IPS DF 6.9 (cell line): ENCODE measurements at regions not wholly inside any gene's neighbourhood (a gene's known extent, or its start where the extent isn't known, plus 50 kb on each side); places are given as distances from the start of the nearest gene placed in this dataset.

Source experiments
- DNase-seq: peaks from one replicate; pipeline ENCODE4 v3.0.0-alpha.2; 2013; ENCODE audit warnings: low read depth, low spot score
- H3K27ac ChIP-seq: one replicate; pipeline ENCODE4 v1.5.1; 2013; ENCODE audit warnings: low read length, control low read depth
- H3K27me3 ChIP-seq: 2 replicates; pipeline ENCODE4 v1.6.1; 2013; ENCODE audit warnings: mild to moderate bottlenecking, low read length; ENCODE audit not compliant: control insufficient read depth, insufficient read depth
- H3K36me3 ChIP-seq: 2 replicates; pipeline ENCODE4 v1.6.1; 2013; ENCODE audit warnings: low read length; ENCODE audit not compliant: control insufficient read depth, insufficient read depth
- H3K4me1 ChIP-seq: 2 replicates; pipeline ENCODE4 v1.6.1; 2013; ENCODE audit warnings: low read length; ENCODE audit not compliant: control insufficient read depth, insufficient read depth
- H3K4me3 ChIP-seq: 2 replicates; pipeline ENCODE4 v1.5.1; 2013; ENCODE audit warnings: mild to moderate bottlenecking, low read length
- H3K9me3 ChIP-seq: 2 replicates; pipeline ENCODE4 v1.6.1; 2013; ENCODE audit warnings: low read length, inconsistent platforms; ENCODE audit not compliant: control insufficient read depth, insufficient read depth
- WGBS: extraction: QIAGEN DNeasy Blood & Tissue Kit; methylation state at CpG from one replicate; pipeline ENCODE4 v1.1.7; 2013; ENCODE audit warnings: mixed read lengths, missing lambda C conversion rate; ENCODE audit not compliant: insufficient read length, insufficient coverage; 5-methylcytosine and 5-hydroxymethylcytosine counted together

DNA sequence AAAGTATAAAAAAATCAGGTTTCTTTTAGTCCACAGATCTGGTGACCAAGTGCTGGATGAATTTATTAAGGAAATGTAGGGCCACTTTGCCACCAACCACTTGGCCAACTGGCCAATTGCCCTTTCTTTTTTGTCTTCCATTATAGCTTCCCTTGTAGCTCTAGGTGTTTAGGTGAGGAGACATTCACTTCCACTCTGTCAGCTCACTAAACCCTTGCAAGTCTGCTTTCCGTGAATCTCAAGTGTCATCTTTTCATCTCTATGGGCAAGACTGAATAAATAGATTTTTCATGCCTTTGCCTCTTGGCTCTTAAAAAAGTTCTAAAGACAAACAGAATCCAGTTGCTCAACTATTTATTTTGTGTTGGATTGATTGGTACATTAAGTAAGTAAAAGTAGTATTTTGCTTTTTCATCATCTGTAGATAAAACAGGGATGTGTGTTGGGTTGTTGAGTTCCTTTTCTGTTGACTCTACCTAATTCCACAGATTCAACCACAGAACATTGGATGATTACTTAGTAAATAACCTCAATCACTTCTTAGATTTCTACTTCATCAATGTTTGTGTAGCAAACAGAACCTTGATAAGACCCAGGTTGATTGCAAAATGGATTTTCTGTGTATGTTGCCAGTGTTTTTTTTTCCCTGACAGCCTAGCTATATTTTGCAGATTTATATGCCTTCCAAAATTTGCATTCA lies 68.1 kb upstream of the GRXCR1 start:
- Histone ChIP-seq H3K4me3 (no peak overlapping the region), H3K36me3 (no peaks in the 10 kb centered on the region), H3K27ac (no peak overlapping the region), H3K9me3 (no peaks in the 10 kb centered on the region), H3K27me3 (no peaks in the 10 kb centered on the region), H3K4me1 (no peaks in the 10 kb centered on the region)
- DNase-seq = no peak
- WGBS = no CpG with 5 or more reads among the region's 1 CpG

DNA sequence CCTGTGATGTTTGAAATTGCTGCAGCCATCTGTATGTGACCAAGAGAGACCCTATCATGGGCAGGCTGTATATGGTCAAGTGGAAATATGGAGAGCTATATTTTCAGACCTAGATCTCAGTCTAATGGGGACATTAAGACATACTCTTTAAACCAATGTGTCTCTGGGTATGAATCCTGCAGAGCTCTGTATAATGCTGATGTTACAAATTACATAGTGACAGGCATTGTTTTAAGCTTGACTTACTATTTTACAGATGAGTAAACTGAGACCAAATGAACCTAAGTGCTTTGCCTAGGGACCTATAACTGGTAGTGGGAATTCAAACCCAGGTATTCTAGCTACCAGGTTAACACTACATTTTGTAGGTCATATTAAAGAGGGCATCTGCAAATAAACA lies 71.3 kb upstream of the GRXCR1 start:
- Histone ChIP-seq H3K36me3 (no peaks in the 10 kb centered on the region), H3K27me3 (no peaks in the 10 kb centered on the region), H3K27ac (no peak overlapping the region), H3K4me1 (no peaks in the 10 kb centered on the region), H3K4me3 (no peak overlapping the region), H3K9me3 (no peaks in the 10 kb centered on the region)
- no peak for DNase-seq

DNA sequence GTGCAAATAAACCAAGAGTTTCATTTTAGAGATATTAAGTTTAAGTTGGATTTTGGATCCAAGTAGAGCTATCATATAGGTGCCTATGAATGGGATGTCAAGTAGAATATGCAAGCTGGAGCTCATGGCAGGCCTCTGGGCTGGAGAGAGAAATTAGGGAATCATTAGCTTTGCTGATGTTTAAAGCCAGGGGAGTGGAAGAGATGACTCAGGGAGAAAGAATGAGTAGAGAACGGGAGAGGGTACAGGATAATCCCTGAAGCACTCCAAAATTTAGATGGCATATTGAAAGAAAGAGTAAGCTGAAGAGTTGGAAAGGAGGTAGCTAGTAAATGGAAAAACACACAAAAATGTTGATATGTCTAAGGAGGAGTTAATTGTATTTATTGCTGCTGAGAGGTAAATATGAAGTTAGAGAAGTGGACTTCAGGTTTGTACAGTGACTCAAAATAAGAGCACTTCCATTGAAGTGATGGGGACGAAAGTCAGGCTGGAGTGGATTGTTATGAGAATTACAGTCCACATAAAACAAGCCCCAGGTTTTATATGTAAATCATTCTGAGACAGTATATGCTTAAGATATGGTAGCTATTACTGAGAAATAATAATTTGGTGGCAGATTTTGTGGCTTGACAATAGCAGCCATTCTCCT lies 72.5 kb upstream of the GRXCR1 start:
- H3K36me3 ChIP-seq = no peaks in the 10 kb centered on the region
- DNase-seq = no peak
- H3K4me1 ChIP-seq = no peaks in the 10 kb centered on the region
- no CpG with 5 or more reads among the region's 2 CpGs for WGBS
- no peaks in the 10 kb centered on the region for H3K27me3 ChIP-seq
- no peaks in the 10 kb centered on the region for H3K9me3 ChIP-seq
- no peak overlapping the region for H3K27ac ChIP-seq
- no peak overlapping the region for H3K4me3 ChIP-seq

- no peak overlapping the region for H3K4me3 ChIP-seq
- H3K27me3 ChIP-seq = no peaks in the 10 kb centered on the region
- no peaks in the 10 kb centered on the region for H3K36me3 ChIP-seq
- no peak for DNase-seq
- H3K27ac ChIP-seq = no peak overlapping the region
- H3K9me3 ChIP-seq = no peaks in the 10 kb centered on the region
- no peaks in the 10 kb centered on the region for H3K4me1 ChIP-seq
Measured at GRCh38 chr4:42817913-42818312, 74.6 kb upstream of the GRXCR1 start.

DNA sequence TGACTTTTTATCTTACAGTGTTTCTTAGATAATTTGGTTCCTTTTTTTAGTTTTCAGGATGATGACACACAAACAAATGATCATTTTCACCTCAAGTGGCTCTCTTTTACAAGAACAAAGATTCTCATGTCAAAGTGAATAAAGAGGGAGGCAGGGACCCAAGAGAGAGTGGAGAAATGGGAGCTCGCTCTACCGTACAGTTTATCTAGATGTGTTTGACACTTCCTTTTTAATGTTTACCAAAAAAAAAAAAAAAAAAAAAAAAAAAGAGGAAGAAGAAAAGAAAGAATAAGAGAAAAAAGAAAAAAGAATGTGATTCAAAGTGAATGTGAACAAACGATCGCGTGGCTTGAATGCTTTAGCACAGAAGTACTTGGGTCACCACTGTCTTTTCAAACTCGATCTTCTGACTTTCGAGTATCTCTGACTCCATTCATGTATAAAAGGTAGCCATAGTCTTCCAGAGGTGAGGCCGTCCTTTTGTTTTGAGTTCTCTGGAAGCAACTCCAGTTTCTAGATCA lies 75.6 kb upstream of the GRXCR1 start:
- WGBS = no CpG with 5 or more reads among the region's 8 CpGs
- no peaks in the 10 kb centered on the region for H3K36me3 ChIP-seq

DNA sequence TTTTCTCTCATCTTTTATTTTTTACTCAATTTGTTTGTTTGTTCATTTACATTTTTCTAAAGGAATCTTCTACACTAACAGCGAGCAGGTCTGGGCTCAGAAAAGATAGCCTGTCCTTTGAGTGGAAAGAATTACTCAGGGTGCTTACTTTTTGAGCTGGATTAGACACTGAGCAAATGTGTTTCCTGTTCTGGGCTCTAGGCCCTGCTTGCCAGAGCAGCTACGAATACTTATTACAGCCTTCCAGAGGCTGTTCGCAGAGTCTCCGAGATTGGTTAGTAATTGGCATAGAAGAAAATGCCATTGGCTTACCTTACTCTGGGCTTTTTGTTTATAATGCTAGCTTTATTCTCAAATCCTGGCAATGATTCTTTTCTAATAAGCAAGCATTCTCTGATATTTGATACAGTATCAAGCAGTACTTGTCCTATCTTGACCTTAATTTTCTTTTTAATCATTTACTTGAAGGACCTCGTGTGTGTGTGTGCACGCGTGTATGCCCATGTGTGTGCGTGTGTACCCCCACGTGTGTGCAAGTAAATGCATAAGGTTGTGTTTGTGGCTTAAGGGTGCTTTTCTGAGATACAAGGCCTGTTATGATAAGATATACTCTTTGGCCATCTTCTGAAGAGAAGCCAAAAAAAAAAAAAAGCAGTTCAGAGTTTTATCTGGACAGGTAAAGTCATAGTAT lies 76.2 kb upstream of the GRXCR1 start:
- Histone ChIP-seq H3K36me3 (no peaks in the 10 kb centered on the region), H3K9me3 (no peaks in the 10 kb centered on the region), H3K27me3 (no peaks in the 10 kb centered on the region), H3K4me1 (no peaks in the 10 kb centered on the region), H3K4me3 (no peak overlapping the region), H3K27ac (no peak overlapping the region)
- no peak for DNase-seq
- no CpG with 5 or more reads among the region's 9 CpGs for WGBS

More for the DNA sequence above, 75.6 kb upstream of the GRXCR1 start:
- no peak overlapping the region for H3K27ac ChIP-seq
- H3K27me3 ChIP-seq = no peaks in the 10 kb centered on the region
- no peak overlapping the region for H3K4me3 ChIP-seq
- no peaks in the 10 kb centered on the region for H3K9me3 ChIP-seq
- H3K4me1 ChIP-seq = no peaks in the 10 kb centered on the region
- no peak for DNase-seq

GRCh38 chr4:42809419-42810084 lies 83.0 kb upstream of the GRXCR1 start:
- no CpG with 5 or more reads among the region's 7 CpGs for WGBS
- Histone ChIP-seq H3K4me1 (no peaks in the 10 kb centered on the region), H3K36me3 (no peaks in the 10 kb centered on the region), H3K27me3 (no peaks in the 10 kb centered on the region), H3K4me3 (no peak overlapping the region), H3K27ac (no peak overlapping the region), H3K9me3 (no peaks in the 10 kb centered on the region)
- no peak for DNase-seq

- H3K4me1 ChIP-seq = no peaks in the 10 kb centered on the region
- no CpG with 5 or more reads among the region's 3 CpGs for WGBS
- no peaks in the 10 kb centered on the region for H3K36me3 ChIP-seq
- H3K4me3 ChIP-seq = no peak overlapping the region
- H3K27ac ChIP-seq = no peak overlapping the region
- no peak for DNase-seq
- H3K27me3 ChIP-seq = no peaks in the 10 kb centered on the region
- H3K9me3 ChIP-seq = peaks cover 3% of the 10 kb centered on the region
Measured at GRCh38 chr4:42806303-42806835, 86.1 kb upstream of the GRXCR1 start.

GRCh38 chr4:42789041-42789567 lies 103.4 kb upstream of the GRXCR1 start:
- Histone ChIP-seq H3K9me3 (no peaks in the 10 kb centered on the region), H3K4me3 (no peak overlapping the region), H3K36me3 (no peaks in the 10 kb centered on the region), H3K27ac (no peak overlapping the region), H3K4me1 (no peaks in the 10 kb centered on the region), H3K27me3 (no peaks in the 10 kb centered on the region)
- no CpG with 5 or more reads among the region's 1 CpG for WGBS
- DNase-seq = no peak

DNA sequence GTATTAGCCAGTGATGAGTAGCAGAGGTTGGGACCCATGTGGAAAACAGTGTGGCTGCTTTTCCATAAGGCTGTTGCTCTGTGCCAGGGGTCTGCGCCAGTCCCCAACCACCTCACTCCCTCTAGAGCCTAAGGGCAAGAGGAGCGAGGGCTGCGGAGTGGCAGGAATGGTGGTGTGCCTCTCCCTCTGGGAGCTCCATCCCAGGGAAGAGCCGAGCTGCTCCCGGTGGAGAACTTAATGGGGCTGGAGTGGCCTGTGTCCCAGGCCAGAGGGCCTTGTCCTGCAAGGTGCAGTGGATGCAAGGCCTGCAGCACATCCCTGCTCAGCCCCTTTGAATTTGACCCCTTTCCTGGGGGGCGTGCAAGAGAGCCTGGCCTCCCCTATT lies 105.4 kb upstream of the GRXCR1 start:
- no CpG with 5 or more reads among the region's 6 CpGs for WGBS
- H3K4me1 ChIP-seq = no peaks in the 10 kb centered on the region
- H3K27me3 ChIP-seq = no peaks in the 10 kb centered on the region
- H3K4me3 ChIP-seq = no peak overlapping the region
- DNase-seq = no peak
- H3K27ac ChIP-seq = no peak overlapping the region
- H3K36me3 ChIP-seq = no peaks in the 10 kb centered on the region
- no peaks in the 10 kb centered on the region for H3K9me3 ChIP-seq
